NCI-H1436 treated with DMSO at 0.1 percent for 48 hours (cell line): ENCODE measurements at regions not wholly inside any gene's neighbourhood (a gene's known extent, or its start where the extent isn't known, plus 50 kb on each side); places are given as distances from the start of the nearest gene placed in this dataset.

Experiments
- DNase-seq: peaks from one replicate; lab custom pipeline; 2025; lab: John Stamatoyannopoulos, UW

DNA sequence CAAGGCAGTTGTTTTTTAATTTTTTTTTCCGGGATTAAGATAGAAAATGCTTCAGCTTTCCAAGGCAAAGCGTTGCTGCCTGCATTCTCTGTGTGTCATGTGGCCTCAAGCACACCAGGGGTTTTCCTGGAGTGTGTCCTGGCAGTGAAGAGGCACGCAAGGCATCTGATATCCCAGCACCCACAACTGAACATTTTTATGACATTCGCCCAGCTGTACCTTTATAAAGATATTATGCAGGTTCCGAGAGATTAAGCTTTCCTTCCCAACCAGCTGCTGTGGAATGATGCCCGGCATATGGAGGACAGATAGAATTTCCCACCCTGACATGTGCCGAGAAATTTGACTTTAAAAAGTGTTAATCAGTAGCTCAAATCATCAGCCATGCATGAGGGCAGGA is 205.6 kb downstream of the GADD45G start:
- DNase-seq = no peak

DNA sequence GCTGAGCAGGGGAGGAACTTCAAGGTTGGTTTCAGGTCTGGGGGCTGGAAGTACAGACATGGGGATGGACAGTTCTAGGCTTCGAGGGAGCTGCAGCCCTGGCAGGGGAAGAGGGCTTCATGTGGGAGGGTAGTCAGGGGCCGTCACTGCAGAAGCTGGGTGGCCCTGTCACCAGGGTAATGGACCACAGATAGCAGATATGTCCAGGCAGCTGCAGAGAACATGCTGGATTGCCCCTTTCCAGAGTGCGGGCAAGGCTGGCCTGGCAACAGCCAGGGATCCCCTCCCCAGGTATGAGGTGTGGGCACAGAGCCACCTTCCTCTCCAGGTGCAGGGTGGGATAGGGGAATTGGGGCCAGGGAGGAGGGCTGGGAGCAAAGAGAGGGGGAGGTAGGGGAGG is 206.5 kb downstream of the GADD45G start:
- no peak for DNase-seq

DNA sequence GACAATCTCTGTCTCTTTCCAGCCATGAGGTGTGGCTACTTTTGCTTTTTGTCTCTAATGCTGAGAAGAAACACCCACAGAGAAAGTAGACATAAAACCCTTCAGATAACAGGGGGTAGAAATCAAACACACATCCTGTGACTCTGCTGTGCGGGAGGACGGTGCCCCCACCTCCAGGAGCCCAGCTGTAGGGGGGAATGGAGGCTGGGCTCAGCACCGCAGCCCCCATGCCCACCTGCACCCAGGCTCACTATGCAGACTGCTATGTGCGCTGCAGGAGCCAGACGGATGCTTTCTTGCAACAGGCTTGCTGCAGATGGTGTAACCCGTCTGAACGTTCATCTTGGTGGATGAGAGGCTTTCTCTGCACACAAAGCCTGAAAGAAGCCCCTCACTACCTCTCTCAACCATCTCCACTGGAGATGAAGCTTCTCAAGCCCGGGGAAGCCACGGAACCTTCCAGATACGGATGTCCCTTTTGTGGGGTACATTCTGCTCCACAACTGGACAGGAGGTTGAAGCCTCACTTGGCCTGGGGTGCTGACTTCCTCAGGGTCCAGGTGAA is 207.2 kb downstream of the GADD45G start:
- no peak for DNase-seq

DNA sequence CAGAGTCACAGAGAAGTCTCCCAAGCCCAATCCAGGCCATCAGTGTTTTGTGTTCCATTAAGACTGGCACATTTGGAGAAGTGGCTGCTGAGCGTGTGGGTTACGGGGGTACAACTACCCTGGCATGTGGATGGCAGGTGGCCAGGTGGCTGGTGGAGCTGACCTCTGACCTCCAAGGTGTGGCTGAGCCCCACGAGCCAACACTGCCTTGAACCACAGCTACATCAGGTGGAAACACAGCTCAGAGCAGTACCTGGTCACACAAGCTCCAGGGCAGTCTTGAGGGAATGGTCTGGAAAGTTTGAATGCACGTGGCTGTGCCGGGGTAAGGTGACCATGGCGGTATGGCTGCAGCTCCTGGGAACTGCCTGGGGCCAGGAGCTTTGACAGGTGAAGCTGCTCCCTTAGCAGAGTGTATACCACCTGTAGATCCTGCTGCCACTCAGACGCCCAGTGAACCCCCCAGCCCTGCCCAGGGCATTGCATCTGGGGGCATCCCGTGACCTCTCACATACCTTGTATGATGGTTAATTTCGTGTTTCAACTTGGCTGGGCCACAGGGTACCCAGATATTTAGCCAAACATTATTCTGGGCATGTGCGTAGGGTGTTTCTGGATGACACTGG is 207.9 kb downstream of the GADD45G start:
- DNase-seq = no peak

DNA sequence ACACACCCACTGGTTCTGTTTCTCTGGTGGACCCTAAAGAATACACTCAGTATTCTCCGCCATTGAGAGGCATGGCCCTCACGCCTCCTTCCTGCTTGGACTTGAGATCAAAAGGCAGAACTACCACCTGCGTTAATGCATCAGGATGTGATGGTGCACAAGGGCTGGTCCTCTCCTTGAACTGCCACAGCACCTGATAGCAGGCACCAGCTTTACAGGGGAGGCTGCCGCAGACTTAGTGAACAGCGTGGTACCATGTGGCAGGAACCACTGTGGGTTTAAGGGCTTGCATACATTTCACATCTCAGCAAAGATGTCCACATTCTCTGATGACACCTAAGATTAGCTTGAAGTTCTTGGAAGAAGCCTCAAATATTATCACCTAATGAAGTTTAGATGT is 208.7 kb downstream of the GADD45G start:
- no peak for DNase-seq

DNA sequence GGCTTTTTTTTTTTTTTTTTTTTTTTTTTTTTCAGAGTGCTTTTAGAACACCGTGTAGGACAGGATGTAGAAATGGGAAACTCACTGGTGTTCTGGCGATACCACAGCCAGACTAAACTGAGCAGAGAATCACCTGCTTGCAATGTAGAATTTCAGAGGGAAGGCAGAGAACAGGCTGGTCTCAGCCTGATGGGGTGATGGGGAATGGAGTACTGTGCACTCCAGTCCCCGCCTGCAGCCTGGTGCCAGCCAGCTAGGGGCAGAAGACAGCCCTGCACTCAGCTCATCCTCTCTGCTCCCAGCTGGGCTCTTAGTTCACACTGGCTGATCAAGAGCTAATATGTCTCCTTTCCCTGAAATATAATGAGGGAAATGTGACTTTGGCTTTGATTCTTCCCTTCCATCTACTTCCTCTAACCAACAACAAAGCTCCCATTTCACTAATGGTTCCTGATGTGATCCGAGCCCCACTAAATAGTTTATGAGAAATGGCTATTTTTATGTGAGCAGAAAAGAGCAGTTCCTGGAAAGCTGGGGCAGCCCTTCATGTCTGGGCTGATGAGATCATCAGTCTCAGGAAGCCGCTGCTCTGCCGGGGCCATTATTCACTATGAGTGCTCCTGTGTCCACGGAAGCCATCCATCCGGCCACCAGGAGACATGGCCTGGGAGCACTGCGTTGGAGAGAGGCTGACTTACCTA is 209.7 kb downstream of the GADD45G start:
- no peak for DNase-seq

DNA sequence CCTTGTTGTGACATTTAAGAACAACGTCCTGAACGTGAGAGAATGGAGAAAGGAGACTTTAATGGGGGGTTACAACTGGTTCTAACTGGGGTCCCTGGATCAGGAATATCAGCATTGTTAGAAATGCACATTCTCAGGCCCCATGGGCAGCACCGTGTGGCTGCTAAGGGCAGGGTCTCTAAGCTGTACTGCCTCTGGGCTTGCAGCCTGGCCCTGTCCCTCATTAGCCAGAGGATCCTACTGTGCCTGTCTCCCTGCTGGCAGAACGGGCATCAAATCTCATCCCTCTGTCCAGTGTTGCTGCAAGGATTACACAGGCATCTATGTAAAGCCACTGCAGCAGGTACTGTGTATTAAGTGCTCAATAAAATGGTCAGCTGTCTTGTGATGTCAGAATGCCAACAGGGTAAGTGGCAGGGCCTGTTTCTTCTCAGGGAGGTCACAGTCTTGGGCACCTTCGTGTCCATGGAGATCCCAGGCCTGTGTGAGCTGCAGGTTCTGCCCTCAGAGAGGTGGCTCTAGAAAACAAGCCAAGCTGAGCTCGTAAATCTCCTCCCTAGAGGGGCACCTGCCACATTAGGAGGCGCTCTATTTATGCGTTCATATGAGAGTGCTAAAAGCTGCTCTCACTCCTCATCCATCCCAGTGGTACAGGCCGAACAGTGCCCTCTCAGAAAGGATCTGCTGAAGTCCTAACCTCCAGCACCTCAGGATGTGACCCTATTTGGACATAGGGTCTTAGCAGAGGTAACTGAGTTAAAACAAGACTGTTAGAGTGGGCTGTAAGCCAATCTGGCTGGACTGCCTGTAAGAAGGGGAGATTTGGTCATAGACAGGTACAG is 210.5 kb downstream of the GADD45G start:
- no peak for DNase-seq

DNA sequence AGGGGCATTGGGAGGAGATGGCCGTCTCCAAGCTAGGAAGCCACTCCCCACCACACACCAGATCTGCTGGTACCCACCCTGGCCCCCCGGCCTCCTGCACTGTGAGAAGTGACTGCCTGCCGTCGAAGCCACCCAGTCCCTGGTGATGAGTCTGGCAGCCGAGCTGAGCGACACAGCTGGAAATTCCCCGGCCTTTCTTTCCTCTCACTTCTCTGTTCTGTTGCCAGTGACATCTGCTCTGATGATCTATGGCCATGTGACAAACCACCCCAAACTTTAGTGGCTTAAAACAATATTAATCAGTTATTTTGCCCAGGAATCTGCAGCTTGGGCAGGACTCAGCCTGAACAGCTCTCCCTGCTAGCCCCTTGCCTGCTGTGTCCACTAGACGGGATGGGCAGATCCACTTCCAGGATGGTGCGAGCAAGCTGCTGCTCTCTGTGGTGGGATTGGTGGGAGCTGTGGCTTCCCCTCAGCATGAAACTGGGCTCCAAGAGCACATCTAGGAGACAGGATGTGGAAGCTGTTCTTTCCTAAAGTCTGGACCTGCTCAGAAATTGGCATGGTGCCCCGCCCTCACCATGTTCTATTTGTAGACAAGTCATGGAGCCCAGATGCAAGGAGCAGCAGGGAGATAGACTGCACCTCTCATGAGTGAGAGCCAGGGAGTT is 211.2 kb downstream of the GADD45G start:
- no peak for DNase-seq

DNA sequence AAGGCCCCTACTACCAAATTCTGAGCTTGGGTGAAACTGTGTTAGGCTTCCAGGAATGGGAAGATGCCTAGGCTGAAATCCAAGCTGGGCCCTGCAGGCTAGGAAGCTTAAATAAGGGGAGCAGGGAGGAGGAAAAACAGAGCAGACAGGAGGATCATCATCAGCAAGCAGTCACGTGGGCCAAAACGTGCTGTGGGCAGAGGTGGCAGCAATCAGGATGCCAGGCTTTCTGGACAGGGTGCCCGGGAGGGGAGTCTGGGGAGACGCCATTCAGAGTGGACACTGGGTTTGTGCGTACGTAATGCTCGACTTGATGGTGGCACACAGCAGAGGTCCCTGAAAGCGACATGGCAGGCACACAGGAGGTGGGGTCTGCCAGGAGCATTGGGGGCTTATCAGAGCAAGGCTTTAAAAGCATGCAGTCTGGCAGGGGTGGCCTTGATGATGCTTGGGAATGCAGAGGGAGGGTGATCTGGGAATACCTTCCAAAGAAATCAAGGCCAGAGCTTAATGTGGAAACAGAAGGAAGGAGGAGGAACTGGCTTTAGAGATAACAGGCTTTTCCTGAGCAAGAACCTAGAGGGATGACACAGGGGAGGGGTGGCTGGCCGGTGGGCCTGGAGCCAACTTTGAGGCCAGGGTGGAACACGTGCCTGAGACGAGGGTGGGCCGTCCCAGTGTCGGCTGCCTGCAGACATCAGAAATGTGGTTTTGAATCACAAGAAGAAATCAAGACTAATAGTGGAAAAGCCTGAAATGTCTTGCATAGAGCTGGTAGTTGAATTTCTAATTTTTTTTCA is 212.5 kb downstream of the GADD45G start:
- DNase-seq = no peak

DNA sequence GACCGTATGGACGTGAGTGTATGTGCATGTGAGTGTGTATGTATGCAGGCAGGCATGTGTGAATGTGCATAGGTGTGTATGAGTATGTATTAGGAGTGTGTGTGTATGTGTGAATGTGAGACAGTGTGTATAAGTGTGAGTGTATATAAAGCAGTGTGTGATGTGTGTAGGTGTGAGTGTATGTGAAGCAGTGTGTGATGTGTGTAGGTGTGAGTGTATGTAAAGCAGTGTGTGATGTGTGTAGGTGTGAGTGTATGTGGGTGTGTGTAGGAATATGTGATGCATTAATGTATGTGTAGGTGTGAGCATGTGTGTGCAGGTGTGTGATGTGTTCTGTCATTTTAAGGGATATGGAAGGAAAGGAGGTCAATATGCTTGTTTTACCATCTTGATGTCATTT is 215.5 kb downstream of the GADD45G start:
- DNase-seq = no peak

DNA sequence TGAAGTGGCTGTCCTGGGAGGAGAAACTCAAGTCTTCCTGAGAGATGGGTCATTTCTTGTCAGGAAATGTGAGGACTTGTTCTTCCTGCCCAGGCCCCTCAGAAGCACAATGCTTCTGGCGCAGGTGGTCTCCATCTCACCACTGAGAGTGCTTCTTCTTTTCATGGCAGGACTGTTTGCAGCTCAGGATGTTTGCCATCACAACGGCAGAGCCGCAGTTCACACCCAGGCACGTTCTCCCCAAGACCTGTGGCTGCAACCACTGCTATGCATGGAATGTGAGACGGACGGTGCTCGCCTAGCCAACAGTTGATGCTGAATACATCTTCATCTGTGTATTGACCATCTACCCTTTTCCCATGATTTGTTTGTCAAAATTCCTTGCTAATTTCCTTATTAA is 216.3 kb downstream of the GADD45G start:
- no peak for DNase-seq

DNA sequence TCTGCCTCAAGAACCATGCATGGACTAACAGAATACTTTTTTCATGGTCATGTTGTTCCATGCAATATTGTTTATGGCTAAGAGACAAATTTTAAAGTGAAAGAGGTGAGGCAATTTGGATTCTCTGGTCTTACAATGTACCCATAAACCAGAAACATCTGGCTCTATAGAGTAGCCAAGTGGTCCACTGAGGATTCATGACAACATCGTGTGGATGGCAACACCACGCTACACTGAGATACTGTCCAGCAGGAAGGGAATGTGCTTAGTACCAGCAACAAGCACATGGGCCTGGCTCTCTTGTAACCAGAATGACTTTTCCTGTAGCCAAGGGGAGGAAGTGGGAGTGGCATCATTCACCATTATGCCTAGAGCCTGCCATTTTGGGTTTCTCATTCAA is 218.2 kb downstream of the GADD45G start:
- no peak for DNase-seq

DNA sequence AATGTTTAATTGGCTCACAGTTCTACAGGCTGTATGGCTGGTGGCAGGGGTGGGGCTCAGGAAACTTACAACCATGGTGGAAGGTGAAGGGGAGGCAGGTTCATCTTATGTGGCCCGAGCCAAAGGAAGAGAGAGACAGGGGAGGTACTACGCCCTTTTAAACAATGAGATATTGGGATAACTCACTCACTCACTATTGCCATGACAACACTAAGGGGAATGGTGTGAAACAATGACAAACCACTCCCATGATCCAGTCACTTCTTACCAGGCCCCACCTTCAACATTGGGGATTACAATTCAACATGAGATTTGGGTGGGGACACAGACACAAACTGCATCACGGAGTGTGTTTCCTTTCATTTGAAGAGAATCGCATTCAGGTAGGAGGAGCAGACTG is 220.9 kb downstream of the GADD45G start:
- DNase-seq = no peak

DNA sequence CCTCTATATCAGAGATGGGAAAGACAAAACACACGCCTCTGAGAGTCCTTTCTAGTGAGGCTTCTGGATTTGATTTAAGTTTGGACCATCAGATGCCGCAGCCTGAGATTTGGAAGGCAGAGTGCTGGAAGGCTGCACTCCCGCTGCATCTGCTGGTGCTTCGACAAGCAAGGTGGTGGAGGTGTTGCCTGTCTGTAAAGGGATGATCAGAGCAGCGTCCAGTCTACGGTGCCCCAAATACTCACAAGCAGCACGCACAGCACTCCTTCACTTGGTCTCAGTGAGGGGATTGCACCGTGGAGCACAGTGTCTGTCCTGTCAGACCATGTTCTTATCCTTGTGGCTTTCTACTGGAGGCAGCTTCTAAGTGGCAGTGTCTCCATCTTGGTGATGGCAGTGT is 221.4 kb downstream of the GADD45G start:
- DNase-seq = no peak

DNA sequence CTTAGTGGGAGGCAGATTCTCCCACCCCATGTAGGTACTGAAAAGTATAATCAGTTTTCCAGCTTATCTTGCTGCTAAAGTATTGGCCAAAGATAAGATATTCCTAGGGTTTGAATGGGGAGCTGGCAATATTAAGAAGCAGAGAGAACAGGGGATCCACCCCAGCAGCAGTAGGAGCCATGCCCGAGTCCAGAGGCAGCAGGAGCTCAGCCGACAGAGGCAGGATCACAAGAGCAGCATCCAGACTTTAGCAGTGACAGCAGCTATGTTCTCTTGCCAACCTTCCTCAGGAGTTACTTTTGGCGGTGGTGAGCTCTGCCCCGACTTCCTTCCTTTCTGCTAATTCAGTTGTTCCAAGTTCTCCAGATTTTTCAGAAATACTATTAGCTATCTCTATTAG is 224.5 kb downstream of the GADD45G start:
- no peak for DNase-seq

DNA sequence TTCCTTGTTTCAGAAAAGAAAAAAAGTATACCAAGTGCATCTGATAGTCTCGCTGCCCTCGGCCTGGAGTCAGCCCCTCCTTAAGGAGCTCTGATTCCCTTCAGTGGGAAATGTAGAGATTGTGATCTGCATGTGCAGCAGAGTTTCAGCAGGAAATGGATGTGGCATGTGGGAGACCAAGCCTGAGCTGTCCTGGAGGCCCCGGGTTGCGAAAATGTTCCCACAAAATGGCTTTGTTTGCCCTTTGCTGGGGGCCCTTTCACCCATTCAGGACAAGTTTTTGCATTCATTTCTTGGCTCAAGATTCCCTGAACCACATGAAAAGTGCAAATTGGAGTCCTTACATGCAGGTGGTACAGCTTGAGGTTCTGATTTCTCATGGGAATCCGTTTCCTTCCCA is 230.9 kb downstream of the GADD45G start:
- no peak for DNase-seq

DNA sequence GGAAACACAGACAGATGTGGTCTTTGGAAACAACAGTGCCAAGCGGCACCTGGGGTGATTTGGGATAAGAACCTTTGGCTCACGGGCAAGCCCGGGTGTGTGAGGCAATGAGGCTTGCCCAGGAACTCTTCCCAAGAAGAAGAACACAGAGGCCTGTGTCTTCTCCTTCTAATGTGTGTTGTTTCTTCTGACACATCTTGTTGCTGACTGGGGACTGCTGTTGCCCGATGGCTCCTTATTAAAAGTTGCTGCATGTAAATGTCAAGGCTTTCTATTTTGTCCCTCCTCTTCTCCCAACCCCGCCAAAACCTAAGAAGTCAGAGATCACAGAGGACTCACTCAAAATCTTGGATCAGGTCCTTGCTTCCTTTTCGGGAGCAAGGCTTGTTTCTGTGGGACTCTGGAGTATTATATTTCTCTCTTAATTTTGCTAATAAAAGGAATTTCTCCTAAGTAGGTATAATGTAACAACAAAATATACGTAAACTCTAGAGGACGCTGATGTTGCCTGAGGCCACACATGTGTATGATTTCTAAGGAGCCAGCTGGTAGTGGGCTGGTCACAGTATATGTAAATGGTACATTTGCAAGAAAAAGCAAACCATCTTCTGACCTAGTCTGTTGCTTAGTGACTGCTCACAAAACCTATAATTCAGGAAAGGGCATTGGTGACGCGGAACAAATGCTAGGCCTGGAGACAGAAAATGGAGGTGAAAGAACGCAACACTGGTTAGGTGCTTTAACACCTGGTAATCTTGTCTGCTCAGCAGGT is 232.5 kb downstream of the GADD45G start:
- no peak for DNase-seq

DNA sequence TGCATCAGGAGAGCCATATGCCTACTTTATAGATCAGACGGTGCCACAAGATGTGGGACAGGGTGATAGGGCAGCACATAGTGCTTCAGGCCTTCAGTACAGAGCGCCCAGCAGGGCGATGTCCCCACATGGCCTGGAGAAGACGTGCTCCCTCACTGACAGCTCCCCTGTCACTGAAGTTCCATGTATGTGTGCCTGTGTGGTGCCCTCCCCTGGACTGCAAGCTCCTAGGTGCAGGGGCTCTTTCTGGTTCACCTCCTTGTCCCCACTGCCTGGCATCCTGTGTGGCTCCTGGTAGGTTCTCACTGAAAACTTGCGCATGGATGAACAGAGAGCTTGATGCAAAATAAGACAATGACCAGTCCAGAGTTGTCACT is 233.1 kb downstream of the GADD45G start:
- no peak for DNase-seq

DNA sequence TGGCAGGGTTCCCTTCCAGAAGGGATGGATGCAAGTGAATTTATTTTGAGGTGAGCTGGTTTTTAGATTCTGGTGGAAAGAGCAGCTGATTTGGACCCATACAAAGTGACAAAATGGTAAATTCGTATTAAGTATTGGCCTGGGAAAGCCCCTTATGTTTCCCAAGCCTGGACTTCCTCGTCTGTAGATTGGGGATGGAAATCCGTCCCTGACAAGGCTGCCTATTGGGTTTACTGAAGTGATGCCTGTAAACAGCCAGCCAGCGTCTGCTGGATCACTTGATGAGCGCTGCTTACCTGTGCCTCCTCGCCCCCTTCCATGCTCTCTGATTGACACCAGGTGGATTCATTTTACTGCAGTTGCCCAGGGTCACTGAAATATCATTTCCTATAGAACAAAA is 233.8 kb downstream of the GADD45G start:
- DNase-seq = no peak

DNA sequence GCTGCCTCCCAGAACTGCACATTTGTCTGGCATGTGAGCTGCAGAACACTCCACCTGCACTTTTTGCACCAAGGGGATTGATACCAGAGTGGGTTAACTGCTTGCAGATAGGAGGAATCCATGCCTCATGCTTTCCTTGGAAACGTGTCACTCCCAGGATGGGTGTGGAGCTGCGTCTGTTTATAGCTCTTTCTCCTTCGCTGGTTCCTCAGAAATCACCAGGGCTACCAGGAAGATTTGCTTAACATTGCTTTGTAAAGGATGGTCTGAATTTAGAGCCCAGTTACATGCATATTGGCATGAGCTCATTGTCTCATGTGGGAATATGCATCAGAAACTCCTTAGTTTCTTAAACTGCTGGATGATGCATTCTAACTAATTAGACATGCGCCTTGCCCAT is 234.6 kb downstream of the GADD45G start:
- DNase-seq = no peak

DNA sequence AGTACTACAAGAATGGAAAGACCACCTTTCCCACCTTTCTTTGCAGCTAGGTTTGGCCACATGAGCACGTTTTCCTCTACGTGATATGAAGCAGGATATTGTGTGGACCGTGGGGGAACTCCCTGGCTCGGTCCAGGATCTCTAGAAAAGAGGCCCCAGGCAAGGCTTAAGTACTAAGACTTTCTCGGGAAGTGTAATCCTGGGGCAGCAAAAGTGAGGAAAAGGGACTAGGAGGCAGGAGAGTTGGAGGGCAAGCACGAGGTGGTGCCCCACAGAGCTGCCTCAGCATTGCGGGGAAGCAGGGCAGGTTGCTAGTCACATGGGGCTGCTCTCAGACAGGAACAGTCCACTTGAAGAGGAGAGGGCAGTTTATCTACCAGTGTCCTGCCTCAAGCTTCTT is 235.1 kb downstream of the GADD45G start:
- no peak for DNase-seq
